Gastroesophageal sphincter (tissue), 3 donors: ENCODE measurements at regions not wholly inside any gene's neighbourhood (a gene's known extent, or its start where the extent isn't known, plus 50 kb on each side); places are given as distances from the start of the nearest gene placed in this dataset.

Experiments used
- EP300 ChIP-seq: sonication (generic); formaldehyde crosslinking; IDR thresholded peaks from one replicate; pipeline ENCODE4 v1.6.1; 2017; ENCODE audit warnings: antibody characterized with exemption, mild to moderate bottlenecking
- POLR2A ChIP-seq, 2 donors: fragments of 450-650 bp; IDR thresholded peaks; one replicate each; pipeline ENCODE4 v1.6.1; 2017; ENCODE audit warnings: antibody characterized with exemption in 2 of 2, mild to moderate bottlenecking in 2 of 2, moderate library complexity in 1 of 2
- POLR2AphosphoS5 ChIP-seq: sonication (generic); formaldehyde crosslinking; IDR thresholded peaks from one replicate; pipeline ENCODE4 v1.6.1; 2017; ENCODE audit warnings: antibody characterized with exemption
- TF ChIP-seq, protein P1 (sequence below), 4 experiments: fragments of 200-600 bp in 2 of 4; fragments of 450-650 bp in 2 of 4; sonication (generic) in 1 of 4; IDR thresholded peaks; one replicate each; pipeline ENCODE4 v1.5.1; 2017 to 2019; ENCODE audit warnings: antibody characterized with exemption in 4 of 4, mild to moderate bottlenecking in 2 of 4, moderate library complexity in 2 of 4

DNA sequence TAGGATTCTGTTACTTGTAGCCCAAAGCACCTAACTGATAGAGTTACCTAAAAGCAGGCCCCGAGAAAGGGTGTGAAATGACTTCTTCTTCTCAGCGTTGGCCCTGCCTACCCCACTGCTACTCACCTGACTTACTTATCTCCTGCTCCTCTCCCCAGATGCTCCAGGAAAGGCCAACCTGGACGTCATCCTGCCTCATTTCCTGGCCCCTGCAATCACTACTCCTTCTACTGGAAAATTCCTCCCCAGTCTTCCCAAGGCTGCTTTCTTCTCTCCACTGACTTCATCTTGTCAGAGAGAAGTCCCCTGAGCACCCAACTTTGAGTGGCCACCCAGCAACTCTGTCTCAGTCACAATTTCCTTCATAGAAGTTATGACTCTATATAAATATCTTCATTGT, 63.4 kb upstream of the KLF7 start:
- TF ChIP-seq, protein P1, sequence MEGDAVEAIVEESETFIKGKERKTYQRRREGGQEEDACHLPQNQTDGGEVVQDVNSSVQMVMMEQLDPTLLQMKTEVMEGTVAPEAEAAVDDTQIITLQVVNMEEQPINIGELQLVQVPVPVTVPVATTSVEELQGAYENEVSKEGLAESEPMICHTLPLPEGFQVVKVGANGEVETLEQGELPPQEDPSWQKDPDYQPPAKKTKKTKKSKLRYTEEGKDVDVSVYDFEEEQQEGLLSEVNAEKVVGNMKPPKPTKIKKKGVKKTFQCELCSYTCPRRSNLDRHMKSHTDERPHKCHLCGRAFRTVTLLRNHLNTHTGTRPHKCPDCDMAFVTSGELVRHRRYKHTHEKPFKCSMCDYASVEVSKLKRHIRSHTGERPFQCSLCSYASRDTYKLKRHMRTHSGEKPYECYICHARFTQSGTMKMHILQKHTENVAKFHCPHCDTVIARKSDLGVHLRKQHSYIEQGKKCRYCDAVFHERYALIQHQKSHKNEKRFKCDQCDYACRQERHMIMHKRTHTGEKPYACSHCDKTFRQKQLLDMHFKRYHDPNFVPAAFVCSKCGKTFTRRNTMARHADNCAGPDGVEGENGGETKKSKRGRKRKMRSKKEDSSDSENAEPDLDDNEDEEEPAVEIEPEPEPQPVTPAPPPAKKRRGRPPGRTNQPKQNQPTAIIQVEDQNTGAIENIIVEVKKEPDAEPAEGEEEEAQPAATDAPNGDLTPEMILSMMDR (IDR thresholded peaks at IDR 0.05): no peak
- TF ChIP-seq POLR2AphosphoS5 (no peak), POLR2A (IDR thresholded peaks at IDR 0.05) (no peak), EP300 (no peak)
